GM12874 (cell line): ENCODE measurements at regions not wholly inside any gene's neighbourhood (a gene's known extent, or its start where the extent isn't known, plus 50 kb on each side); places are given as distances from the start of the nearest gene placed in this dataset.
A peak's percentile ranks its signal among the peaks of the same experiment; 100 is the strongest.

ENCODE experiments used
- CTCF ChIP-seq: IDR thresholded peaks from 2 replicates; pipeline ENCODE4 v1.5.1; 2011; ENCODE audit warnings: low read depth, mild to moderate bottlenecking, control low read depth, low read length, moderate library complexity; ENCODE audit not compliant: insufficient read depth

GRCh38 chr15:89421219-89421618 is 75.2 kb downstream of the RHCG start:
- no peak for TF ChIP-seq CTCF

GRCh38 chr15:89419370-89419984 is 76.9 kb downstream of the RHCG start:
- no peak for TF ChIP-seq CTCF

GRCh38 chr15:89417206-89417725 is 79.1 kb downstream of the RHCG start:
- no peak for TF ChIP-seq CTCF

GRCh38 chr15:89416339-89417183 is 79.8 kb downstream of the RHCG start:
- TF ChIP-seq CTCF = peak; percentile 98

GRCh38 chr15:89414571-89414970 is 79.9 kb upstream of the POLG start:
- no peak for TF ChIP-seq CTCF

- TF ChIP-seq CTCF = no peak
Measured at GRCh38 chr15:89413877-89414276, 79.3 kb upstream of the POLG start.

- TF ChIP-seq CTCF = no peak
Measured at GRCh38 chr15:89412905-89413411, 78.3 kb upstream of the POLG start.
